ENCODE measurements at regions not wholly inside any gene's neighbourhood (a gene's known extent, or its start where the extent isn't known, plus 50 kb on each side); places are given as distances from the start of the nearest gene placed in this dataset.

DNA sequence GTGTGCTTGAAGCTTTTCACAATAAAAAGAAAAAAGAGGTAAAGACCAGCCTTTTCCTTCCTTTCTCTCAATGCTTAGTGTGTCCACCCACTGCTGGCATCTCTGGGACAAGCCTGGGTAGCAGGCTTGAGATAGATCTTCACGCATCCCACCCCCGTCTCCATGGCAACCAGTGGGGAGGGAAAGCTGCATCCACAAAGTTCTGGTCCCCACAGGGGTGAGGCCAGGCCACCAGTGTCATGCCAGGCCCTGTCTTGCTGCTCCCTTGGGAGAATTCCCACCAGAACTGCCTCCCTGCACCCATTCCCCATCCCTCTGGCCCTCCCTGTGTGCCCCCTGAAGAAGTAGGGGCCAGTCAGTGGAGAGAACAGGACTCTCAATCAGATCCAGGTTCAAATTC is 259.9 kb downstream of the MRTFB start:
- WGBS, result 96% methylated on average over 2 of the region's 2 CpGs
- TF ChIP-seq CTCF (IDR thresholded peaks at IDR 0.05) (no peak), POLR2A (IDR thresholded peaks at IDR 0.05) (no peak), EP300 (IDR thresholded peaks at IDR 0.05) (no peak)

GRCh38 chr16:14329727-14330350 is 258.7 kb downstream of the MRTFB start:
- WGBS, result 90% methylated on average over 3 of the region's 3 CpGs
- H3K9me3 ChIP-seq, result no peaks in the 10 kb centered on the region
- H3K27me3 ChIP-seq, result no peaks in the 10 kb centered on the region
- DNase-seq (ENCODE audit: low spot score in 2 of 2), result no peak
- H3K36me3 ChIP-seq, result peaks cover 13% of the 10 kb centered on the region
- no peak overlapping the region for H3K27ac ChIP-seq
- peaks cover 11% of the 10 kb centered on the region for H3K4me1 ChIP-seq
- TF ChIP-seq CTCF (IDR thresholded peaks at IDR 0.05) (no peak), EP300 (IDR thresholded peaks at IDR 0.05) (no peak), POLR2A (IDR thresholded peaks at IDR 0.05) (no peak), POLR2AphosphoS5 (IDR thresholded peaks at IDR 0.05) (no peak)
- no peak overlapping the region for H3K4me3 ChIP-seq

More for the DNA sequence above, 259.9 kb downstream of the MRTFB start:
- Histone ChIP-seq H3K27ac (no peak overlapping the region), H3K27me3 (no peaks in the 10 kb centered on the region), H3K36me3 (peaks cover 13% of the 10 kb centered on the region), H3K4me1 (peaks cover 10% of the 10 kb centered on the region), H3K4me3 (no peak overlapping the region), H3K9me3 (no peaks in the 10 kb centered on the region)
- DNase-seq (ENCODE audit: low spot score in 2 of 2), result no peak

DNA sequence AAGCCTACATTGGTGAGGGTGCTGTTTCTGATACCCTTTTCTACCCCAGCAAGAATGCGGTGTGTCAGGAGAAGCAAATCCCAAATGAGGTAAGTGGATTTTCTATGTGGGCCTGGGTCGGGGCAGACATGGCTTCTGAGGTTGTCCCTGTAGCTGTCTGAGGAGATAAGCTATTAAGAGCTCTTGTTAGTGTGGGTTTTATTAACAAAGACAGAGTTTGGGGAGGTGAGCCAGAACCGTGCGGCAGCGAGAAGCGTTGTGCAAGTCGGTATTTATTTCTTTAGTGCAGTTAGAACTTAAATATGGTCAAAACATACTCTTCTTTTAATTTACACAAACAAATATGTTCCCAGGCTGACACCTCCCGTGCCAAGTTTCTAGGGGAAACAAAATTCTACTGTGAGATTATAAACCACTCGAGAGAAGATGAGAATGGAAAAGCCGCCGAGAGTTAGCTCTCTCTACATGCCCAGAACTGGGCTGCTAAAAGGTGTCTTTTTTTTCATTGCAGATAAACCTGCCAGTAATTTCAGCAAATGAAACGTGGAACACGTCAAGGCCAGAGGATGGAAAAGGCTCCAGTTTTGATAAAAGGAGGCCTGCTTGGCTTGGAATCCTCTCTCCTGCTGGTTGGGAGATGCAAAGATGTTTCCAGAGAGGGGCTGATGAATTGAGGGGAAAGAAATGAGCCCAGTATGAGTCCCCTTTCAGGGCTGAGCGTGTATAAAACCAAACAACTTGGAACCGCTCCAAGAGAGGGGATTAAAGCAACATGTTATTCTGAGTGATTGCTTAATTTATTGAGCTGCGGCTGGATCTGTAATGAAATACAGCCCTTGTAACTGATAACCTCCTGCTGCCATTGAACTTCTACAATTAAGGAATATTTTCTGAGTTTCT is 254.6 kb downstream of the MRTFB start:
- no peak for DNase-seq (ENCODE audit: low spot score in 2 of 2)
- TF ChIP-seq POLR2A (IDR thresholded peaks at IDR 0.05) (no peak), EP300 (IDR thresholded peaks at IDR 0.05) (no peak), POLR2AphosphoS5 (IDR thresholded peaks at IDR 0.05) (no peak)
- Histone ChIP-seq H3K27me3 (no peaks in the 10 kb centered on the region), H3K4me1 (peaks cover 5% of the 10 kb centered on the region), H3K27ac (no peak overlapping the region), H3K36me3 (peaks cover 13% of the 10 kb centered on the region), H3K9me3 (no peaks in the 10 kb centered on the region), H3K4me3 (no peak overlapping the region)
- WGBS, result 79% methylated on average over 16 of the region's 16 CpGs

DNA sequence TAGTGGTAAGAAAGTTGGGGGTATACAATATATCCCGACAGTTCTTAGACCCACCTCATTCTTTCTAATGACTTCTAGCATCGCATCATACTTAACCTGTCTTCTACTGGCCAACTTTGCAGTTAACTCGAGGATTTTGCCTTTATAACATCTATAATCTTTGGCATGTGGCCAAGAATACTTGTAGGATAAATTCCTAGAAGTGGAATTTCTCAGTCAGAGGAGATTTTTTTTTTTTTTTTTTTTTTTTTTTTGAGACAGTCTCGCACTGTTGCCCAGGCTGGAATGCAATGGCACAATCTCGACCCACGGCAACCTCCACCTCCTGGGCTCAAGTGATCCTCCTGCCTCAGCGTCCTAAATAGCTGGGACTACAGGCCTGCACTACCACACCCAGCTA is 253.5 kb downstream of the MRTFB start:
- no peaks in the 10 kb centered on the region for H3K27me3 ChIP-seq
- no peaks in the 10 kb centered on the region for H3K9me3 ChIP-seq
- H3K4me3 ChIP-seq, result no peak overlapping the region
- H3K27ac ChIP-seq, result no peak overlapping the region
- 50% methylated on average over 7 of the region's 7 CpGs for WGBS
- peaks cover 13% of the 10 kb centered on the region for H3K36me3 ChIP-seq
- peaks cover 5% of the 10 kb centered on the region for H3K4me1 ChIP-seq
- DNase-seq (ENCODE audit: low spot score in 2 of 2), result no peak
- TF ChIP-seq EP300 (IDR thresholded peaks at IDR 0.05) (no peak), POLR2A (IDR thresholded peaks at IDR 0.05) (no peak), CTCF (IDR thresholded peaks at IDR 0.05) (no peak), POLR2AphosphoS5 (IDR thresholded peaks at IDR 0.05) (no peak)

- DNase-seq (ENCODE audit: low spot score in 2 of 2), result no peak
- Histone ChIP-seq H3K9me3 (no peaks in the 10 kb centered on the region), H3K27ac (no peak overlapping the region), H3K36me3 (no peaks in the 10 kb centered on the region), H3K4me1 (peaks cover 5% of the 10 kb centered on the region), H3K4me3 (no peak overlapping the region), H3K27me3 (no peaks in the 10 kb centered on the region)
- no peak for TF ChIP-seq POLR2A (IDR thresholded peaks at IDR 0.05)
- TF ChIP-seq EP300 (IDR thresholded peaks at IDR 0.05), result no peak
- no peak for TF ChIP-seq CTCF (IDR thresholded peaks at IDR 0.05)
- TF ChIP-seq POLR2AphosphoS5 (IDR thresholded peaks at IDR 0.05), result no peak
- WGBS, result 84% methylated on average over 9 of the region's 9 CpGs
Observed at GRCh38 chr16:14322186-14322585, 251.1 kb downstream of the MRTFB start.

Data from suprapubic skin (tissue), 4 donors.